Fibroblast of villous mesenchyme (primary cell): ENCODE measurements at regions not wholly inside any gene's neighbourhood (a gene's known extent, or its start where the extent isn't known, plus 50 kb on each side); places are given as distances from the start of the nearest gene placed in this dataset.
A peak's percentile ranks its signal among the peaks of the same experiment; 100 is the strongest.

ENCODE experiments used
- DNase-seq: peaks from one replicate; pipeline ENCODE4 v3.0.0-alpha.2; 2010; ENCODE audit warnings: low read depth
- H3K4me3 ChIP-seq: 2 replicates; pipeline ENCODE4 v1.5.1; 2011; ENCODE audit warnings: low read depth, mild to moderate bottlenecking, low read length
- CTCF ChIP-seq: IDR thresholded peaks from 2 replicates; pipeline ENCODE4 v1.5.1; 2012; ENCODE audit warnings: low read depth, mild to moderate bottlenecking, low read length; ENCODE audit not compliant: insufficient read depth

- no peak for TF ChIP-seq CTCF
- no peak for DNase-seq
- H3K4me3 ChIP-seq, result no peak overlapping the region
Observed at GRCh38 chr3:144921710-144922109, 950.1 kb downstream of the DIPK2A start.

DNA sequence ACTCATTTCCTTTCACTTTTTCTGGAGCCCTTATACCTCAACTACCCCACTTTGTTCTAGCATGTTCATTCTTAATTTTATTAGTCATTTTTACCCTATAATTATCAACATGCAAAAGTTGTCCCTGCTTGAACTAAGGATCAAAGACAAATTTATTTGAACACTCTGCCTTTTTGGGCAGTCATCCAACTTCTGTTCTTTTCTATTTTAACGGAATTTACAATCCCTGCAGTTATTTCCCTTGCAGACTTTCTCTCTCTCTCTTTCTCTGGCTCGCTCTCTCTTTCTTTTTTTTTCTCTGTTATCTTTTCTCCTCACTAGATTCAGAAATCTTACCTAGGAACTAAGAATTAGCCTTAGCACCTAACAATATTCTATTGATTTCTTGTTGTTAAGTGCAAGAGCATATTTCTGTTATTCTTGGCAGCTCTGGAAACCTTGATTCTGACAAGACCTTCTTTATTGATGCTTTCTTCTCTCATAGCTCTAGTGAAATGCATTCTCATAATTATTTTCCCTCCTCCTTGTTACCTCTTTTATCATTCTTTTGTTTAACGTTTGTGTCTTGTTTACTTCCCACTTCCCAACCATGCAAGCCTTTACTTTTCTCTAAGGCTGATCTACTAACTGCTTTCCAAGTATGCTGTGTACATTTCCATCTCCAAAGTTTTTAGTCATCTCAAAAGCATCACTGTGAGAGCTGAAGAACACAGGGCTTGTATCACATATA, 951.6 kb downstream of the DIPK2A start:
- TF ChIP-seq CTCF, result no peak
- H3K4me3 ChIP-seq, result no peak overlapping the region
- DNase-seq, result peak; percentile 2

DNA sequence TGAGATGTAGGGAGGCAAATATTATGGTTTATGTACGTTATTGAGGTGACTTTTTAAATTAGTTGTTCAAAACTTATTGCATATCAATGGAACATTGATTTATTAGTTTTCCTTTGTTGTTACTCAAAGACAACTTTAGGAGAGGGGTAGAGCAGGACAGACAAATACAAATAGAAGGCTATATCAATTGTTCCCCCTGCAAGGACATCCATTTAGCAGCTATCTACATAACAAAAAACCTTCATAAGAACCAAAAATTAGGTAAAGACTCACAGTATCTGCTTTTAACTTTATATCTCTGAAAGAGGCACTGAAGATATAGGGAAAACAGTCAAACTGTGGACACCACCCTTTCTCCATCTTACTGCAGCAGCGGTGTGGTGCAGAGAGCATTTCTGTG, 958.8 kb downstream of the DIPK2A start:
- TF ChIP-seq CTCF, result no peak
- H3K4me3 ChIP-seq, result no peak overlapping the region
- no peak for DNase-seq

- H3K4me3 ChIP-seq, result no peak overlapping the region
- no peak for DNase-seq
- no peak for TF ChIP-seq CTCF
Observed at GRCh38 chr3:144931590-144931989, 960.0 kb downstream of the DIPK2A start.

GRCh38 chr3:144942093-144942837, 970.6 kb downstream of the DIPK2A start:
- H3K4me3 ChIP-seq, result no peak overlapping the region
- no peak for DNase-seq
- TF ChIP-seq CTCF, result no peak

- no peak for TF ChIP-seq CTCF
- H3K4me3 ChIP-seq, result no peak overlapping the region
- DNase-seq, result no peak
Observed at GRCh38 chr3:144942838-144943197, 971.2 kb downstream of the DIPK2A start.
